GM18520 (cell line): ENCODE measurements at regions not wholly inside any gene's neighbourhood (a gene's known extent, or its start where the extent isn't known, plus 50 kb on each side); places are given as distances from the start of the nearest gene placed in this dataset.
"Not testable (repeated sequence)": the region's sequence is repeated elsewhere in the genome, so short reads cannot be mapped to it uniquely, and the experiment has no call there.

ENCODE experiments used
- ATAC-seq: cut with Tn5 transposase; IDR thresholded peaks from one replicate; pipeline ENCODE4 v1.9.1; 2021; ENCODE audit not compliant: unreplicated experiment

DNA sequence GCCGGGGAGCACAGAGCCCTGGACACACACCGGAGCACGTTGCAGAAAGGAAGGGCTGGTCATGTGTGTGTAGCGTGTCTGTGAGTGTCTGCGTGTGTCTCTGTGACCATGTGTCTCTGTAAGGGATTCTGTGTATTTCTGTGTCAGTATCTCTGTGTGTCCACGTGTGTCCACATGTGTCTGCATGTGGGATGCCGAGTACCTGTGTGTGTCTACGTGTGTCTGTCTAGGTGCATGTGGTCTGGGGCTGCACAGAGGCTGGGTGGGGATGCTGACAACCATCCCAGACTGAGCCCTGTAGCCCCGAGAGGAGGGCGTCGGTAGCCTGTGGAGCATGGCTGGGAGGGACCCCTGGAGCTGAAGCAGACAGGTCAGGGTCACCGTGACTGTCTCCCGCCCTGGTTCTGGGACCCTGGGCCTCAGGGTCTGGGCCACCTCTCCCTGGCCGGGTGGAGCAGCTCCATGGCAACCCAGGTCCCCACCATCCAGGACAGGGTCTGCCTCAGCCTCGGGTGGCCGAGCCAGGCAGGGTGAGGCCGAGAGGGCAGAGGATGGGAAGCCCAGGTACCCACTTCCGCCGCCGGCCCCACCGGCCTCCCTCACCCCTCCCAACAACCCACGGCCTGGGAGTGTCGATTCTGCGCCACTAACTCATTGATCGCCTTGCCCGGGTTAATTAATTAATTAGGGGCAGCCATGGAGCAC, 122.7 kb downstream of the FAM53A start:
- no peak for ATAC-seq

DNA sequence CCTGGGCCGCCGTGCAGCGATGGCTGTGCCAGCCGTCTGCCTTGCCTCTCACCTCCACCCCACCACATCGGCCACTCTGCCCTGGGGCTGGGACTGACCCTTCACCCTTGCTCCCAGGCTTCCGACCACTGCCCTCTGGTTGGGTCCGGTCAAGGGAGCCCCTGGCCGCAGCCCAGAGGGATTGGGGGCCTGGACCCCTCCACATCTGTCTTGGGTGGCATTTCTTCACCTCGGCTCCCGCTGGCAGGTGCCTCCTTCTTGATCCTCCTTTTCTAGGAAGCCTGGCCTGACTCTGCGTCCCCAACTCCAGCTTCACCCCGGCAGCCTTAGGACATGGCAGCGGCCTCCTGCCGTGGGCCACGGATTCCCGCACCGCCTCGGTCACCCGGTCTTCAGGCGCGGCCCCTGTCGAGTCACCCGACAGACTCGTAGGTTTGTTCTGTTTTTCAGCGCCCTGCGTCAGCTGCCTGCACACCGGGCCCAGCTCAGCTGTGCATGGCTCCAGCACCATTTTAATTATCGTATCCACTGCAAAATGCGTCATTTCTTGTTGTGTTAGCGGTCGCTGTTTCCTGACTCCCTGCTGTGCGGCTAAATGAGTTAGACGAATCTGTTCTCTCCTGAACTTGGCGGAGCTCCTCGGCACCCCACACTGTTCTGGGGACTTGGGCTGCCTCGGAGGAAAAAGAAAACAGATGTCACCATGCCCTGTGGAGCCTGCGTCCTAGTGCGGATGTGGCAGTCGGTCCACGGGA, 124.0 kb downstream of the FAM53A start:
- ATAC-seq = no peak

DNA sequence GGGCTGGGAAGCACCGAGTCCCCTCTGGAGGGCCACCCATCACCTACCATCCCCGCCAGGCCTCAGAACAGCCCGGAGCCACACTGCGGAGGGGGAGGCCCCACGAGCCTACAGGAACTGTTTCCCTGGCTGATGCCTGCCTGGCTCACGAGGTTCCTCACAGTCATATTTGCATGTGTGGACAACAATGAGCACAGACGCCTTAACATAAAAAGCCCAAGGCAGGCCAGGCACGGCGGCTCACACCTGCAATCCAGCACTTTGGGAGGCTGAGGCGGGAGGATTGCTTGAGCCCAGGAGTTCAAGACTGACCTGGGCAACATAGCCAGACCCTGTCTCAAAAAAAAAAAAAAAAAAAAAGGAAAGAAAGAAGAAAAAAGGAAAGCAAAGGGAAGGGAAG, 125.9 kb downstream of the FAM53A start:
- ATAC-seq = no peak

GRCh38 chr4:1557221-1557597, 126.9 kb downstream of the FAM53A start:
- ATAC-seq = no peak

DNA sequence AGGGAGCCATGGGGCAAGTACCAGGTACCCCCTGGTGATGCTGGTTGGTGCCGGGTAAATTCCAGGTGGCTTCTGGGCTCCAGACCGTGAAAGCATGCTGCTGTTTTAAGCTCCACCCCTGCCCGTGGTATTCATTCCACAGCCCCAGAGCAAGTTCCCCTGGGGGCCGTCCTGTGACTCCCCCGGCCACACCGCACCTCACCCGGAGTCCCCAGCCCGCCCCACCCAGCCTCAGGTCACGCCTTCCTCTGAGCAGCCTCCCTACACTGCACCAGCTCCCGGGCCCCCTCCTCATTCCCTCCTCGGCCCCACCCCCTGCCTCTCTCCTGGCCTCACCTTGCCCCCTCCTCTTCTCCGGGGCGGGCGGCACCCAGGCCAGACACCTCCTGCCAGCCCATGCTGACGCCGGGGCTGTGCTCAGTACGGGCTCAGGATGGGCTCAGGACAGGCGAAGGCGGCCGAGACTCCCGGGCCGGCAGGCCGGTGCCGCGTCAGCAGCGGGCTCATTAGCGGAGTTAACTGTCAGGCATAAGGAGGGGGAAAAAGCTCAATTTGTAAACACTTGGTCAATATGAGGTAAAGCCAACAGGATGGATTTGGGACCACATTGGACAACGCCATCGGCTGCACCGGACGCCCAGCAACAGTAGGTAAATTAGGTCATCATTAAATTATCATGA, 127.4 kb downstream of the FAM53A start:
- ATAC-seq = no peak

DNA sequence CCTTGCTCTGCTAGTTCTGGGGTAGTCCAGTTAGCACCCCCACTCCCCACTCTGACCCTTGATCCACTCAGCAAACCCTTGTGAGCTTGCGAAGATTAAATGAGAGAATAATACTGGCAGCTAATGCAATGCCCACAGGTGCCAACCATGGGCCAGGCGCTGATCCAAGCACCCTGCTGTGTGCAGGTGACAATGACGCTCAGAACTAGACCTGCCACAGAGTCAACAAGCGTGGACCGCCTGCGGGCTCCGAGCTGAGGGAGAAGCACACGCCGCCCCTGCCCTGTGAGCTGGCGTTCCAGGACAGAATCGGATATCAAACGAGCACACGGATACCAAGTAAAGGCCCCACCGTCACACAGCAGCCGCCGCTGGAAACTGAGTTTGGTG, 129.2 kb downstream of the FAM53A start:
- ATAC-seq = no peak

DNA sequence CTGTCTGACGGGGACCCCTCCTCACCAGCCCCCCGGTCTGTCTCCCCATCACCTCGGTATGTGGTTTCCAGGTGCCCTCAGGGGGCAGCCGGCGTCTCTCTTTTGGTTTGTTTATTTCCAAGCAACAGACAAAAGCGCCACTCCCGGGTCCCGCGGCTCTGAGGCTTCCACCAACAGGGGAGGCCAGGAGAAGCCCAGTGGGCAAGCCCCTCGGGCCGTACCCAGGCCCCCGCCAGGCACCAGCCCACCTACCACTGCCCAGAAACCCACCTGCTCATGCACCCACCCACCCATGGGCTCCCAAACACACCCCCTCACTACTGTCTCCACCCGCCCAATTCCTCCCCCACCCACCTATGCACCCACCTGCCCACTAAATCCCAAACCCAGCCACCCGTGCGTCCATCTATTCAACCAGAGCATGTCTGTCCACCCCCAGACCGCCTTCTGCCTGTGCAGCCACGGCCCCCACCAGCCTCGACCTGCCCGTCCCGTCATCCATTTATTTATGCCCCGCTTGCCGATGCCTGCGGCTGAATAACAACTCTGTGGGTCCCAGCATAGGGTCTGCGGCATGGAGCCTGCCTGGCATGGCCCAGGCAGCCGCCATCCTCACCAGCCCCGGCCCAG, 129.8 kb downstream of the FAM53A start:
- ATAC-seq = no peak

- no peak for ATAC-seq
These were observed 130.7 kb downstream of the FAM53A start for GRCh38 chr4:1553365-1553764.

- no peak for ATAC-seq
These were observed 131.7 kb downstream of the FAM53A start for GRCh38 chr4:1552451-1552850.

DNA sequence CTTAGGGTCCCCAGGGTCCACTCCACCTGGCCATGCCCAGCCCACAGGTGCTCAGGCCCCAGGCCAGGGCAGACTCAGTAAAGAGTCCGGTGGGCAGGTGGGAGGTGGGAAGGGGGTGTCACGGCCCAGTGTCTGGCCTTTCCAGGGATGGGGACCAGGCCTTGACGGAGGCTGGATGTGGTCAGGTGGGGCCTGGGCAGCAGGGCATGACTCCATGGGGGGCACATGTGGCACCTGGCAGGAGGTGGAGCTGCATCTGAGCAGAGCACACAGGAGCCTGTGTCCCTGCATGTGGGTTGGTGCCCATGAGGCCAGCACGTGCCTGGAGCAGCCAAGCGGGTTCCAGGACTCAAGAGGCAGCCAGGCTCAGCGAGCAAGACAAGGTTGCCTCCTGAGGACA, 132.9 kb downstream of the FAM53A start:
- no peak for ATAC-seq

GRCh38 chr4:1550122-1551070, 133.7 kb downstream of the FAM53A start:
- no peak for ATAC-seq

DNA sequence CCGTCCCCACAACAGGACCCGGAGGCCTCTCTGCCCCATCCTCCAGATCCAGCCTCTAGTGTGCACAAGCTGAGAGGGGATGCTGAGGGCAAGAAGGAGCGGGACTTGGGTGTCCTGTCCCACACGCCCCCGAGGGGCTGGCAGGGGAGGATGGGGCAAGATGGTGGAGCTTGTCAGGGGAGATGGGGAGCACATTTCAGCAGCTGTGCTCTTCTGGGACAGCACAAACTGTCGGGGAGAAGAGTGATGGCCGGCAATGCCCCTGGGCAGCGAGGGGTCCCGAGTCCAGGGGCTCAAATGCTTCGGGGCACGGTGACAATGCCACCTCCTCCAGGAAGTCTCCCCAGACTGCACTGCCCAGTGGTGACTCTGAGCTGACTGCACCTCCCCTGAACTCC, 134.5 kb downstream of the FAM53A start:
- ATAC-seq = no peak

DNA sequence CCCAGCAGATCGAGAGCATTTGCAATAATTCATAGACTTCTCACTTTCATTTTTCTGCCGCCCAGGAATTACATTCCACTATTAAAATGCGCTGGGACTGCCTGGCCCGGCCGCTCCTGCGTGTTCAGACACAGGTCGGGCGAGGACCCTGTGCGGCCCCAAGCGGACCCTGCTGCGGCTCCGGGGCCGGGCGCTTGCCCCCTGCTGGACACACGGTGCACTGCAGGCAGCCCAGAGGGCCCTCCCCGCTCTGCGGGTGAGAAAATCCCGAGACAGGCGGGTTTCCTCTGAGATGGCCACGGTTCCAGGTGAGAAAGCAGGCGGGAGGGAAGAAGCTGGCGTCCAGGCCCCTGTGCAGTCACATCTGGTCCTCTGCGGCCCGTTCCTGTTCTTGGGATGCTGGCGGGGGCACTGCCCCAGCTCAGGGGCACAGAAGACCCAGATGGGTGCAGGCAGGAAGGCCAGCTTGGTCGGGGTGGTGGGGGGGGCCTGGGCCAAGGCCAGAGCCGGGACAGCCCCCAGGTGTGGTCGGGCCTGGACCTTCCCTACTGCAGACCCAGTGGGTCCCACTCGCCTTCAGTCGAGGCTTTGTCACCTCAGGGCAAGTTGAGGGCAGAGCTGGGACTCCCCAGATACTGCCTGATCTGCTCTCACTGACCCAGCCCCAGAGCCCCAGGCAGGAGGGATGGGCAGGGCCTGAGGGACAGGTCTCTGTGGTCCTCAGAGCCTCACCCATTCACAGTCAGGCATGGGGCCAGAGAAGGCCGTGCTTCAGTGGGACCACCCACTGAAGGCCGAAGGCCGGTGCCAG, 135.1 kb downstream of the FAM53A start:
- ATAC-seq = not testable (repeated sequence)

DNA sequence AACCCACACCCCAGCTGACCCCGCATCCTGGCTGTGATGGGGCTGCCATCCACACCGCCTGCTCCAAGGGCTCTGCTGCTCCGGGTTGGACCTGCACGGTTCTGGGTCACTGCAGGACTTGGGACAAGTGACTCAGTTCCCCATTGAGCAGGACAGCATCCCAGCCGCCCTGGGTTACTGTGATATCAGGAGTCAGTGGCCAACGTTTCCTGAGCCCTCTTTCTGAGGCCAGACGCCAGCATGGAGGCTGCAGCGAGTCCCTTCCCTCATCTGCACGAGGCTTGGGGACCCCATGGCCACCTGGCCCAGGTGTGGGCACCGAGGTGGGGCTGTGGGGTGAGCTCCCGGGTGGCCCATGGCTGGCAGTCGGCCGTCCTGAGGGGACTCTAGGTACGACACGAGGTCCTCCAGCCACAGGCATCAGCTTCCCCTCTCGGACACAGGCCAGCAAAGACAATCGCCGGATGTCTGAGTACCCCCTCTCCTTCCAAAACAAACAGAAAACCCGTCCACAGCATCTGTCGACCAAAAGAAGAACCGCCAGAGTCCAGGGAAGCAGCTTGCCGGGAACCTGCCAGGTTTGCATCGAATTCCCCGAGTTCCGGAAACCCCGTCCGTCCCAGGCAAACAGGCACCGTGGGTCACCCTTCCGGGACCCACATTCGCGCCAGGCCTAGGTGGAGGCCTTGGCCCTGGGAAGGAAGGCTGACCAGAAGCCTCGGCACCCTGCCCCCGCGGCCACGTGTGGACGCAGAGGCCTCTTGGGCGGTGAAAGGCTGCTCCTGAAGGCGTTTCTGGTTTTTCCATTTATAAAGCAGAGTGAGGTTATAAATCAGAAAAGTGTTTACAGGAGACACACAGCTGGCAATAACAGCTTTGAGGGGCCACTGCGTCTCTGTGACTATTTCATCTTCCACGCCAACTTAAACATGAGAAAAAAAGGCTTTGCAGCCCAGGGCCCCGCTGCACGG, 136.0 kb downstream of the FAM53A start:
- no peak for ATAC-seq

GRCh38 chr4:1547131-1547855, 136.8 kb downstream of the FAM53A start:
- ATAC-seq = no peak

GRCh38 chr4:1544861-1545281, 138.6 kb upstream of the NKX1-1 start:
- no peak for ATAC-seq

DNA sequence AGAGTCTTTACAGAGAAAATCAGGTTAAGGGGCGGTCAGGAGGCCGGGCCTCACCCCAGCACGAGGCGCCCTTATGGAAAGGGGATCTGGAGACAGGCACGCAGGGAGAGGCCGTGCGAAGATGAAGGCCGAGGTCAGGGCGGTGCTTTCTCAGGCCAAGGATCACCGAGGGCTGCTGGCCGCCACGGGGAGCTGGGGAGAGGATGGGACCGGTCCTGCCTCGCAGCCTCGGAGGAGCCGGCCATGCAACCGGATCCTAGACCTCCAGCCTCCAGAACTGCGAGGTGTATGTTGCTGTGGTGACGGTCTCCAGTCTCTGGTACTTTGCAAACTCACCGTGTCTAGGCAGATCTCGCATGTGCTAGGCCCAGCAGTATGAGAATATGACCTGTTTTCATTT, 138.2 kb upstream of the NKX1-1 start:
- not testable (repeated sequence) for ATAC-seq

GRCh38 chr4:1543976-1544375, 137.7 kb upstream of the NKX1-1 start:
- no peak for ATAC-seq
